HepG2 (cell line): ENCODE measurements at regions not wholly inside any gene's neighbourhood (a gene's known extent, or its start where the extent isn't known, plus 50 kb on each side); places are given as distances from the start of the nearest gene placed in this dataset.

ENCODE experiments used
- ATAC-seq: fragments of 200-7000 bp; cut with Tn5 transposase; 3 replicates; pipeline ENCODE4 v1.9.1; 2020; ENCODE audit warnings: mild to moderate bottlenecking, moderate library complexity
- BruUV-seq: library from RNA; stranded (reverse); fragments of 400-500 nt; replicated peaks from 2 replicates; lab custom pipeline; 2021; lab: Mats Ljungman, UMichigan
- CTCF ChIA-PET: fragments of 300-600 bp; formaldehyde crosslinking; extraction: SDS; loops from one replicate; lab custom pipeline; 2021; ENCODE audit warnings: low total read pairs, inconsistent platforms, low intra/inter-chr PET ratio; lab: Yijun Ruan, JAX
- POLR2A ChIA-PET: fragments of 350-600 bp; sonication (Branson Sonifier 250); formaldehyde crosslinking; loops from one replicate; lab custom pipeline; 2020; ENCODE audit warnings: antibody characterized with exemption, inconsistent platforms; lab: Yijun Ruan, JAX
- DNase-seq: peaks from one replicate; pipeline ENCODE4 v3.0.0-alpha.2; 2015; ENCODE audit warnings: low spot score
- FAIRE-seq: peaks from 3 replicates; lab custom pipeline; 2011; peaks lifted over from hg19 to GRCh38; lab: Jason Lieb, UNC
- H2AFZ ChIP-seq: one replicate; pipeline ENCODE4 v1.6.1; 2011; ENCODE audit warnings: low read length, inconsistent platforms
- H3K27ac ChIP-seq: fragments of 300-600 bp; 3 replicates; pipeline ENCODE4 v1.8.0; 2011; ENCODE audit warnings: mixed run types, mild to moderate bottlenecking, mixed read lengths, low read length, inconsistent platforms; ENCODE audit not compliant: insufficient read depth; ENCODE audit errors: extremely low read length
- H3K27me3 ChIP-seq, 2 experiments: fragments of 200-600 bp in 1 of 2; 2 replicates in 1 of 2; 3 replicates in 1 of 2; pipeline versions ENCODE4 v1.6.0 to v1.8.0; 2011; ENCODE audit warnings: low read length in 2 of 2, mild to moderate bottlenecking in 2 of 2, moderate library complexity in 2 of 2, inconsistent platforms in 1 of 2; ENCODE audit not compliant: insufficient read depth in 2 of 2, control insufficient read depth in 1 of 2
- H3K36me3 ChIP-seq, 2 experiments: fragments of 200-600 bp in 1 of 2; replicated peaks in 1 of 2; 2 replicates in 1 of 2; 3 replicates in 1 of 2; pipeline versions ENCODE4 v1.5.1 to v1.8.0; 2011; ENCODE audit warnings: low read length in 2 of 2, inconsistent platforms in 1 of 2; ENCODE audit not compliant: insufficient read depth in 2 of 2, control insufficient read depth in 1 of 2
- H3K4me1 ChIP-seq: 2 replicates; pipeline ENCODE4 v1.5.1; 2012; ENCODE audit warnings: low read length, inconsistent platforms; ENCODE audit not compliant: insufficient read depth
- H3K4me2 ChIP-seq: 2 replicates; pipeline ENCODE4 v1.6.0; 2011; ENCODE audit warnings: low read depth, low read length, inconsistent platforms
- H3K4me3 ChIP-seq, 3 experiments: fragments of 200-600 bp in 1 of 3; sonication (generic), shearing (Covaris generic) in 1 of 3; replicated peaks in 1 of 3; 2 replicates each; pipeline ENCODE4 v1.5.1; 2011 to 2016; ENCODE audit warnings: low read length in 3 of 3, inconsistent platforms in 2 of 3, low read depth in 2 of 3, mild to moderate bottlenecking in 2 of 3, control low read depth in 1 of 3, mixed read lengths in 1 of 3; ENCODE audit not compliant: insufficient read depth in 1 of 3
- H3K79me2 ChIP-seq: one replicate; pipeline ENCODE4 v1.6.1; 2011; ENCODE audit warnings: low read length, inconsistent platforms; ENCODE audit not compliant: insufficient read depth
- H3K9ac ChIP-seq: 2 replicates; pipeline ENCODE4 v1.6.0; 2011; ENCODE audit warnings: mild to moderate bottlenecking, low read depth, low read length, inconsistent platforms; ENCODE audit not compliant: insufficient read depth
- H3K9me3 ChIP-seq: 2 replicates; pipeline ENCODE4 v1.5.1; 2012; ENCODE audit warnings: mild to moderate bottlenecking, low read length
- H4K20me1 ChIP-seq: 2 replicates; pipeline ENCODE4 v1.6.0; 2011; ENCODE audit warnings: inconsistent platforms, mild to moderate bottlenecking, low read length, moderate library complexity; ENCODE audit not compliant: insufficient read depth
- CREM ChIP-seq, 2 experiments: sonication (generic) in 1 of 2; formaldehyde crosslinking in 1 of 2; IDR thresholded peaks; 2 replicates each; pipeline versions ENCODE4 v1.4.0 to v1.6.1; 2016 to 2020; ENCODE audit warnings: antibody characterized with exemption in 1 of 2, mild to moderate bottlenecking in 1 of 2, missing genetic modification reagents in 1 of 2
- GLI4 ChIP-seq: sonication (generic); formaldehyde crosslinking; IDR thresholded peaks from 2 replicates; pipeline ENCODE4 v1.5.1; 2020; ENCODE audit warnings: missing genetic modification reagents, mild to moderate bottlenecking, moderate library complexity, borderline replicate concordance
- WGBS: methylation state at CpG from one replicate; pipeline ENCODE4 v1.1.6; 2017; ENCODE audit warnings: low lambda C conversion rate; 5-methylcytosine and 5-hydroxymethylcytosine counted together
- in situ Hi-C: cut with HindIII; loops from 2 replicates; pipeline ENCODE4 v1.10.0; 2017; ENCODE audit warnings: low pct_unique_long_range_greater_than_20kb; ENCODE audit not compliant: extremely low pct_ligation_motif_present
- intact Hi-C: fragments of 100-400 bp; cut with micrococcal nuclease; formaldehyde crosslinking; loops from one replicate; pipeline ENCODE4 v1.10.0; 2022; ENCODE audit not compliant: unreplicated experiment
- TF ChIP-seq, protein P1 (sequence below): sonication (generic); formaldehyde crosslinking; IDR thresholded peaks from 2 replicates; pipeline ENCODE4 v1.4.0; 2020; ENCODE audit warnings: missing genetic modification reagents
- TF ChIP-seq, protein P2 (sequence below): sonication (generic); formaldehyde crosslinking; IDR thresholded peaks from 2 replicates; pipeline ENCODE4 v1.4.0; 2020; ENCODE audit warnings: missing genetic modification reagents, borderline replicate concordance

DNA sequence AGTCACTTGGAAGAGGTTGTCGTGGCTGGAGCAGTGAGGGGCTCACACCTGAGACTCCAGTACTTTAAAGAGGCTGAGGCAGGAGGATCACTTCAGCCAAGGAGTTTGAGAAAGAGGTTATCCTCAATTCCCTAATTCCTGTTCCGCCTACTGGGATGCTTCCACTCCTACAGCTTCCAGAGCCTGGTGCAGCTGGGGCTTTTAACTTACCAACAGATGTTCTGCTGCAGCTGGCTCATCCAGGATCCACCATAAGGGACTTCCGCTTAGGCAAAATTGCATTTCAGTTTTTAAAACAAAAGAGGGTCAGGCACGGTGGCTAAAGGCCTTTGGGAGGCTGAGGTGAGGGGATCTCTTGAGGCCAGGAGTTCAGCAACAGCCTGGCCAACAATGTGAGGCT, 59.1 kb upstream of the CDYL start:
- H3K4me3 ChIP-seq = no peak overlapping the region
- no peaks in the 10 kb centered on the region for H3K4me1 ChIP-seq
- WGBS = 33% methylated on average over 4 of the region's 4 CpGs
- CTCF ChIA-PET = no interaction called here
- no peak overlapping the region for H3K4me2 ChIP-seq
- H4K20me1 ChIP-seq = no peaks in the 10 kb centered on the region
- no peaks in the 10 kb centered on the region for H3K9me3 ChIP-seq
- no peak for FAIRE-seq
- H3K36me3 ChIP-seq = no peaks in the 10 kb centered on the region
- ATAC-seq = no peak
- no peak for DNase-seq
- H3K9ac ChIP-seq = no peak overlapping the region
- no TSS peak for BruUV-seq
- H3K27ac ChIP-seq = no peak overlapping the region
- H3K79me2 ChIP-seq = no peaks in the 10 kb centered on the region
- in situ Hi-C loops (no loop called here), intact Hi-C loops (no loop called here)
- no peak overlapping the region for H2AFZ ChIP-seq
- peaks cover 0 to 31% of the 10 kb centered on the region in 2 experiments; a peak in 2 of 5 replicates for H3K27me3 ChIP-seq
- POLR2A ChIA-PET = no interaction called here
- TF ChIP-seq, protein P1, sequence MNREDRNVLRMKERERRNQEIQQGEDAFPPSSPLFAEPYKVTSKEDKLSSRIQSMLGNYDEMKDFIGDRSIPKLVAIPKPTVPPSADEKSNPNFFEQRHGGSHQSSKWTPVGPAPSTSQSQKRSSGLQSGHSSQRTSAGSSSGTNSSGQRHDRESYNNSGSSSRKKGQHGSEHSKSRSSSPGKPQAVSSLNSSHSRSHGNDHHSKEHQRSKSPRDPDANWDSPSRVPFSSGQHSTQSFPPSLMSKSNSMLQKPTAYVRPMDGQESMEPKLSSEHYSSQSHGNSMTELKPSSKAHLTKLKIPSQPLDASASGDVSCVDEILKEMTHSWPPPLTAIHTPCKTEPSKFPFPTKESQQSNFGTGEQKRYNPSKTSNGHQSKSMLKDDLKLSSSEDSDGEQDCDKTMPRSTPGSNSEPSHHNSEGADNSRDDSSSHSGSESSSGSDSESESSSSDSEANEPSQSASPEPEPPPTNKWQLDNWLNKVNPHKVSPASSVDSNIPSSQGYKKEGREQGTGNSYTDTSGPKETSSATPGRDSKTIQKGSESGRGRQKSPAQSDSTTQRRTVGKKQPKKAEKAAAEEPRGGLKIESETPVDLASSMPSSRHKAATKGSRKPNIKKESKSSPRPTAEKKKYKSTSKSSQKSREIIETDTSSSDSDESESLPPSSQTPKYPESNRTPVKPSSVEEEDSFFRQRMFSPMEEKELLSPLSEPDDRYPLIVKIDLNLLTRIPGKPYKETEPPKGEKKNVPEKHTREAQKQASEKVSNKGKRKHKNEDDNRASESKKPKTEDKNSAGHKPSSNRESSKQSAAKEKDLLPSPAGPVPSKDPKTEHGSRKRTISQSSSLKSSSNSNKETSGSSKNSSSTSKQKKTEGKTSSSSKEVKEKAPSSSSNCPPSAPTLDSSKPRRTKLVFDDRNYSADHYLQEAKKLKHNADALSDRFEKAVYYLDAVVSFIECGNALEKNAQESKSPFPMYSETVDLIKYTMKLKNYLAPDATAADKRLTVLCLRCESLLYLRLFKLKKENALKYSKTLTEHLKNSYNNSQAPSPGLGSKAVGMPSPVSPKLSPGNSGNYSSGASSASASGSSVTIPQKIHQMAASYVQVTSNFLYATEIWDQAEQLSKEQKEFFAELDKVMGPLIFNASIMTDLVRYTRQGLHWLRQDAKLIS (CRISPR knock-in tag) = no peak
- TF ChIP-seq GLI4 (CRISPR knock-in tag) = no peak
- TF ChIP-seq CREM (IDR thresholded peaks at IDR 0.05) = no peak
- no peak for TF ChIP-seq CREM (CRISPR knock-in tag; IDR thresholded peaks at IDR 0.05)
- TF ChIP-seq, protein P2, sequence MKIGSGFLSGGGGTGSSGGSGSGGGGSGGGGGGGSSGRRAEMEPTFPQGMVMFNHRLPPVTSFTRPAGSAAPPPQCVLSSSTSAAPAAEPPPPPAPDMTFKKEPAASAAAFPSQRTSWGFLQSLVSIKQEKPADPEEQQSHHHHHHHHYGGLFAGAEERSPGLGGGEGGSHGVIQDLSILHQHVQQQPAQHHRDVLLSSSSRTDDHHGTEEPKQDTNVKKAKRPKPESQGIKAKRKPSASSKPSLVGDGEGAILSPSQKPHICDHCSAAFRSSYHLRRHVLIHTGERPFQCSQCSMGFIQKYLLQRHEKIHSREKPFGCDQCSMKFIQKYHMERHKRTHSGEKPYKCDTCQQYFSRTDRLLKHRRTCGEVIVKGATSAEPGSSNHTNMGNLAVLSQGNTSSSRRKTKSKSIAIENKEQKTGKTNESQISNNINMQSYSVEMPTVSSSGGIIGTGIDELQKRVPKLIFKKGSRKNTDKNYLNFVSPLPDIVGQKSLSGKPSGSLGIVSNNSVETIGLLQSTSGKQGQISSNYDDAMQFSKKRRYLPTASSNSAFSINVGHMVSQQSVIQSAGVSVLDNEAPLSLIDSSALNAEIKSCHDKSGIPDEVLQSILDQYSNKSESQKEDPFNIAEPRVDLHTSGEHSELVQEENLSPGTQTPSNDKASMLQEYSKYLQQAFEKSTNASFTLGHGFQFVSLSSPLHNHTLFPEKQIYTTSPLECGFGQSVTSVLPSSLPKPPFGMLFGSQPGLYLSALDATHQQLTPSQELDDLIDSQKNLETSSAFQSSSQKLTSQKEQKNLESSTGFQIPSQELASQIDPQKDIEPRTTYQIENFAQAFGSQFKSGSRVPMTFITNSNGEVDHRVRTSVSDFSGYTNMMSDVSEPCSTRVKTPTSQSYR = no peak
